ENCODE measurements at regions not wholly inside any gene's neighbourhood (a gene's known extent, or its start where the extent isn't known, plus 50 kb on each side); places are given as distances from the start of the nearest gene placed in this dataset.

DNA sequence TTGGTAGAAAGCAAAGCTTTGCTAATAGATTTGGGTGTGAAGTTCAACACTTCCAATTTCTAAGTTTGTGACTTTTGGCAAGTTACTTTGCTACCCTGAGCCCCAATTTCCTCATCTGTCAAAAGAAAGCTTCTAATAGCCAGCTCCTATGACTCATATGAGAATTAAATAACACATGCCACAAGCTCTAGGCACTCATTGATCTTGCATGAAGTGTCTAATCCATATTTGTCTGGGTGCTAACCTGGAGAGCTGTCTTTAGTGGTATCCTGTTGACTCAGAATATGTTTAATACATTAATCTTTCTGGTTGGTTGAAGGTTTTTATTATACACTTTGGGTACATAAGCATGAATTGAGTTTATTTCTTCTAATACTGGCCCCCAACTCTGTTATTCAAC, 188.8 kb downstream of the POSTN start:
- Histone ChIP-seq H3K27me3 (no peaks in the 10 kb centered on the region), H3K27ac (no peak overlapping the region), H3K4me1 (ENCODE audit: insufficient read depth) (no peaks in the 10 kb centered on the region), H3K9me3 (no peaks in the 10 kb centered on the region), H3K4me3 (no peak overlapping the region), H3K36me3 (no peaks in the 10 kb centered on the region)
- TF ChIP-seq EP300 (IDR thresholded peaks at IDR 0.05) (no peak), POLR2A (IDR thresholded peaks at IDR 0.05) (no peak)
- TF ChIP-seq, protein P1, sequence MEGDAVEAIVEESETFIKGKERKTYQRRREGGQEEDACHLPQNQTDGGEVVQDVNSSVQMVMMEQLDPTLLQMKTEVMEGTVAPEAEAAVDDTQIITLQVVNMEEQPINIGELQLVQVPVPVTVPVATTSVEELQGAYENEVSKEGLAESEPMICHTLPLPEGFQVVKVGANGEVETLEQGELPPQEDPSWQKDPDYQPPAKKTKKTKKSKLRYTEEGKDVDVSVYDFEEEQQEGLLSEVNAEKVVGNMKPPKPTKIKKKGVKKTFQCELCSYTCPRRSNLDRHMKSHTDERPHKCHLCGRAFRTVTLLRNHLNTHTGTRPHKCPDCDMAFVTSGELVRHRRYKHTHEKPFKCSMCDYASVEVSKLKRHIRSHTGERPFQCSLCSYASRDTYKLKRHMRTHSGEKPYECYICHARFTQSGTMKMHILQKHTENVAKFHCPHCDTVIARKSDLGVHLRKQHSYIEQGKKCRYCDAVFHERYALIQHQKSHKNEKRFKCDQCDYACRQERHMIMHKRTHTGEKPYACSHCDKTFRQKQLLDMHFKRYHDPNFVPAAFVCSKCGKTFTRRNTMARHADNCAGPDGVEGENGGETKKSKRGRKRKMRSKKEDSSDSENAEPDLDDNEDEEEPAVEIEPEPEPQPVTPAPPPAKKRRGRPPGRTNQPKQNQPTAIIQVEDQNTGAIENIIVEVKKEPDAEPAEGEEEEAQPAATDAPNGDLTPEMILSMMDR (IDR thresholded peaks at IDR 0.05) = no peak
- DNase-seq = no peak
- intact Hi-C loops (cut with DNase I) = no loop called here

- TF ChIP-seq, protein P1 (IDR thresholded peaks at IDR 0.05) = no peak
- no peak for TF ChIP-seq EP300 (IDR thresholded peaks at IDR 0.05)
- TF ChIP-seq POLR2A (IDR thresholded peaks at IDR 0.05) = no peak
- H3K9me3 ChIP-seq = no peaks in the 10 kb centered on the region
- no peaks in the 10 kb centered on the region for H3K27me3 ChIP-seq
- WGBS, 3 donors = 87 to 89% (median 88%) methylated on average over 4 of the region's 4 CpGs
- no peak for DNase-seq
- no peaks in the 10 kb centered on the region for H3K4me1 ChIP-seq (ENCODE audit: insufficient read depth)
- no peak overlapping the region for H3K4me3 ChIP-seq
- intact Hi-C loops (cut with DNase I) = no loop called here
- H3K36me3 ChIP-seq = no peaks in the 10 kb centered on the region
- no peak overlapping the region for H3K27ac ChIP-seq
These were observed 191.4 kb downstream of the POSTN start for GRCh38 chr13:37407156-37407555.

DNA sequence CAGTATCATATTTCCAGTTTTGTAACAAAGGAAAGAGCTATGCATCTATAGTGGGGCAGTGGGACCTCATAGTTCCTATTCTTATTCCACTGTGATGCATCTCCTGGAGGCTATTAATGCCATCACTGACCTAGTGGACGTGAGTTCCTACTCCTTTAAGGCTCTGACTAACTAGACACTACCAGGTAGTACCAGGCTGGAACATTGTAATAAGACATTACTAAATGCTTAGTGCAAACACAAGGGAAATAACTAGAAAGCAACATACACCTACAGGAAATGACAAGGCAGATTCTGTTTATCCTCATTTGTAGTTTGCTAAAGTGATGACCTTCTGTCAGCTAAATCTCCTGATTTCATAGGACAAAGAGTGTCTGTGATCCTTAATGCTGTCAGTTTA, 192.5 kb downstream of the POSTN start:
- DNase-seq = no peak
- WGBS, 3 donors = 85 to 96% (median 91%) methylated on average over 1 of the region's 1 CpG
- no peak overlapping the region for H3K27ac ChIP-seq
- H3K4me3 ChIP-seq = no peak overlapping the region
- H3K4me1 ChIP-seq (ENCODE audit: insufficient read depth) = no peaks in the 10 kb centered on the region
- intact Hi-C loops (cut with DNase I) = no loop called here
- TF ChIP-seq EP300 (IDR thresholded peaks at IDR 0.05) (no peak), POLR2A (IDR thresholded peaks at IDR 0.05) (no peak)
- TF ChIP-seq, protein P1 (IDR thresholded peaks at IDR 0.05) = no peak
- no peaks in the 10 kb centered on the region for H3K27me3 ChIP-seq
- no peaks in the 10 kb centered on the region for H3K36me3 ChIP-seq
- H3K9me3 ChIP-seq = no peaks in the 10 kb centered on the region

GRCh38 chr13:37403776-37404527, 194.6 kb downstream of the POSTN start:
- Histone ChIP-seq H3K4me3 (no peak overlapping the region), H3K27ac (no peak overlapping the region), H3K9me3 (no peaks in the 10 kb centered on the region), H3K36me3 (no peaks in the 10 kb centered on the region), H3K27me3 (no peaks in the 10 kb centered on the region), H3K4me1 (ENCODE audit: insufficient read depth) (no peaks in the 10 kb centered on the region)
- 63 to 80% (median 75%) methylated on average over 7 of the region's 7 CpGs for WGBS, 3 donors
- intact Hi-C loops (cut with DNase I) = no loop called here
- DNase-seq = no peak
- TF ChIP-seq, protein P1 (IDR thresholded peaks at IDR 0.05) = no peak
- TF ChIP-seq EP300 (IDR thresholded peaks at IDR 0.05) = no peak
- no peak for TF ChIP-seq POLR2A (IDR thresholded peaks at IDR 0.05)
